GM18909 (cell line): ENCODE measurements at regions not wholly inside any gene's neighbourhood (a gene's known extent, or its start where the extent isn't known, plus 50 kb on each side); places are given as distances from the start of the nearest gene placed in this dataset.
A peak's percentile ranks its signal among the peaks of the same experiment; 100 is the strongest.
"Not testable (repeated sequence)": the region's sequence is repeated elsewhere in the genome, so short reads cannot be mapped to it uniquely, and the experiment has no call there.

Source experiments
- ATAC-seq: cut with Tn5 transposase; IDR thresholded peaks from one replicate; pipeline ENCODE4 v1.9.1; 2021; ENCODE audit warnings: mild to moderate bottlenecking; ENCODE audit not compliant: unreplicated experiment, poor library complexity

- no peak for ATAC-seq
These were observed 192.8 kb upstream of the PRSS58 start for GRCh38 chr7:142450695-142451094.

GRCh38 chr7:142450206-142450605, 192.3 kb upstream of the PRSS58 start:
- ATAC-seq, result no peak

- not testable (repeated sequence) for ATAC-seq
These were observed 191.0 kb upstream of the PRSS58 start for GRCh38 chr7:142448857-142449256.

- no peak for ATAC-seq
These were observed 189.9 kb upstream of the PRSS58 start for GRCh38 chr7:142447762-142448161.

GRCh38 chr7:142445019-142445686, 187.3 kb upstream of the PRSS58 start:
- no peak for ATAC-seq

GRCh38 chr7:142443216-142444010, 185.6 kb upstream of the PRSS58 start:
- no peak for ATAC-seq

- ATAC-seq, result no peak
These were observed 184.5 kb upstream of the PRSS58 start for GRCh38 chr7:142442396-142442795.

- ATAC-seq, result peak; percentile 49
These were observed 183.1 kb upstream of the PRSS58 start for GRCh38 chr7:142440906-142441411.

- no peak for ATAC-seq
These were observed 182.5 kb upstream of the PRSS58 start for GRCh38 chr7:142440219-142440905.

GRCh38 chr7:142439739-142440138, 181.9 kb upstream of the PRSS58 start:
- peak; percentile 70 for ATAC-seq

GRCh38 chr7:142438923-142439515, 181.2 kb upstream of the PRSS58 start:
- no peak for ATAC-seq

- peak; percentile 41 for ATAC-seq
These were observed 180.5 kb upstream of the PRSS58 start for GRCh38 chr7:142438235-142438922.

- no peak for ATAC-seq
These were observed 179.9 kb upstream of the PRSS58 start for GRCh38 chr7:142437741-142438140.

- no peak for ATAC-seq
These were observed 178.7 kb upstream of the PRSS58 start for GRCh38 chr7:142436601-142437000.

- ATAC-seq, result not testable (repeated sequence)
These were observed 177.7 kb upstream of the PRSS58 start for GRCh38 chr7:142435606-142436005.

- ATAC-seq, result no peak
These were observed 176.9 kb upstream of the PRSS58 start for GRCh38 chr7:142434666-142435167.

GRCh38 chr7:142434133-142434532, 176.3 kb upstream of the PRSS58 start:
- ATAC-seq, result peak; percentile 51

GRCh38 chr7:142432377-142432776, 174.5 kb upstream of the PRSS58 start:
- ATAC-seq, result no peak

GRCh38 chr7:142431491-142431890, 173.6 kb upstream of the PRSS58 start:
- no peak for ATAC-seq

GRCh38 chr7:142428094-142428493, 170.2 kb upstream of the PRSS58 start:
- no peak for ATAC-seq
